ENCODE measurements at regions not wholly inside any gene's neighbourhood (a gene's known extent, or its start where the extent isn't known, plus 50 kb on each side); places are given as distances from the start of the nearest gene placed in this dataset.

DNA sequence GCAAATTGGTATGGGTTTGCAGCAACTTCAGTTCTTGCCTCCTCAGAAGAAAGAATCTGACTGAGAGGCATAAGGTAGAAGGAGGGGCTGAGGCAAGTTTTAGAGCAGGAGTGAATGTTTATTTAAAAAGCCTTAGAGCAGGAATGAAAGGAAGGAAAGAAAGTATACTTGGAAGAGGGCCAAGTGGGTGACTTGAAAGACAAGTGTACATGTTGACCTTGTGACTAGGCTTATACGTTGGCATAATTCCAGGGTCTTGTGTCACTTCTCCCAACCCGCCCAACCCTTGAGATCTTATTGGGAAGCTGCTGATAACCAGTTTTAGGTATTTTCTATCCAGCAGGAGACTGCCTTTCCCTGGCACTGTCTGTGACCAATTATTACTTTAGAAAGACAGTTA is 436.9 kb upstream of the ZNF717 start:
- POLR2A ChIA-PET: no interaction called here
- no peaks in the 10 kb centered on the region for H3K4me1 ChIP-seq (ENCODE audit: insufficient read depth, low read length, poor library complexity, severe bottlenecking)
- H4K20me1 ChIP-seq (ENCODE audit: insufficient read depth, low read length): no peaks in the 10 kb centered on the region
- no peaks in the 10 kb centered on the region for H3K9me3 ChIP-seq (ENCODE audit: low read length)
- no peaks in the 10 kb centered on the region for H3K79me2 ChIP-seq (ENCODE audit: insufficient read depth, low read depth, low read length)
- no peak overlapping the region for H3K4me2 ChIP-seq (ENCODE audit: low read length)
- DNase-seq (ENCODE audit: low spot score): no peak
- no TSS peak for BruUV-seq (replicated peaks)
- H3K4me3 ChIP-seq (ENCODE audit: low read depth, low read length, poor library complexity, severe bottlenecking): no peak overlapping the region
- CTCF ChIA-PET (ENCODE audit: unreplicated experiment): no interaction called here
- intact Hi-C loops (cut with micrococcal nuclease; ENCODE audit: unreplicated experiment): no loop called here
- no peak overlapping the region for H3K27ac ChIP-seq (ENCODE audit: low read depth, low read length, poor library complexity, severe bottlenecking)
- TF ChIP-seq EZH2phosphoT487 (IDR thresholded peaks at IDR 0.05; ENCODE audit: borderline replicate concordance, low read depth, low read length) (no peak), CTCF (conservative IDR thresholded peaks at IDR 0.05; ENCODE audit: low read length) (no peak)
- no peaks in the 10 kb centered on the region for H3K36me3 ChIP-seq (ENCODE audit: insufficient read depth, low read length)
- no peaks in the 10 kb centered on the region for H3K9me2 ChIP-seq (ENCODE audit: insufficient read depth, low read length)
- H2AFZ ChIP-seq (ENCODE audit: low read length): no peak overlapping the region

GRCh38 chr3:76231258-76231657 is 445.9 kb upstream of the ZNF717 start:
- Histone ChIP-seq H3K4me3 (ENCODE audit: low read depth, low read length, poor library complexity, severe bottlenecking) (no peak overlapping the region), H3K4me2 (ENCODE audit: low read length) (no peak overlapping the region), H2AFZ (ENCODE audit: low read length) (no peak overlapping the region), H3K4me1 (ENCODE audit: insufficient read depth, low read length, poor library complexity, severe bottlenecking) (no peaks in the 10 kb centered on the region), H3K79me2 (ENCODE audit: insufficient read depth, low read depth, low read length) (no peaks in the 10 kb centered on the region), H3K27ac (ENCODE audit: low read depth, low read length, poor library complexity, severe bottlenecking) (no peak overlapping the region), H3K9me2 (ENCODE audit: insufficient read depth, low read length) (no peaks in the 10 kb centered on the region), H3K9me3 (ENCODE audit: low read length) (no peaks in the 10 kb centered on the region), H4K20me1 (ENCODE audit: insufficient read depth, low read length) (no peaks in the 10 kb centered on the region), H3K36me3 (ENCODE audit: insufficient read depth, low read length) (no peaks in the 10 kb centered on the region)
- ChIA-PET POLR2A (no interaction called here), CTCF (ENCODE audit: unreplicated experiment) (no interaction called here)
- intact Hi-C loops (cut with micrococcal nuclease; ENCODE audit: unreplicated experiment): no loop called here
- no peak for TF ChIP-seq EZH2phosphoT487 (IDR thresholded peaks at IDR 0.05; ENCODE audit: borderline replicate concordance, low read depth, low read length)
- TF ChIP-seq CTCF (conservative IDR thresholded peaks at IDR 0.05; ENCODE audit: low read length): no peak
- DNase-seq (ENCODE audit: low spot score): no peak
- no TSS peak for BruUV-seq (replicated peaks)

DNA sequence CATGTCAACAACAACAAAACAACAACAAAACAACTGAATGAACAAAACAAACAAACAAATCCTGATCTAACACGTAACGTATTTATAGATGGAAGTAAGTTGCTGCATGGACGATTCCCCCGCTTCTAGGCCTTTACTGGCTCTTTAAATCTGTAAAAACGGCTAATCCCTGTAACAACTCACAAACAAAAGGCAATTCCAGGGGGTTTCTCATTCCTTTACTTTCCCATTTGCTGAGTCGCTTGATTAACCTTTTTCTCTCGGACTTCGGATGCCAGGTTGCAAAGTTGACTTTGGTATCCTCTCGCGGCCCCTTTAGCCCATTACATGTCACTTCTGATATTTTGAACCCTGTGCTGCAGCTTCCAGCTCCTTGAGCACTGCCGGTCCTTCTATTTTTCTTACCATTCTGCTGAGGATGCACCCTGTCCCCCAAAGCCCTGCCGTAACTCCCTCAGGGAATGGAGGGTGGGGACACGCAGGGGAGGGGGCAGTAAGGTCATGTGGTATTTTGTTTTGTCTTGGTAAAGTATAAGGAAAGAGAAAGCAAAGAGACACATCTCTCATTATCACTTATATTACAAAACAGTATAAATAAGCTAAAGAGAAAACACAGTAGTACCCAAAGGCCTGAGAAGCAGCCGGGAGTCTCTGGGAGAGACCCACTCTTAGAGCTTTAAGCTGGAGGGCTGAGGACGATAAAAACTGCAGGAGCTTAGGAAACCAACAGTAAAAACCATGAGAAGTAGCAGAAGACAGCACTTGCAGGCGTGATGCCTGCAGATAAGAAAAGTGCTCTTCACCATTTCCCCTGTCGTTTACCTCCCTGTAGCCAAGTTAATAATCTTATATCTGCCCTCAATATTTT is 457.8 kb upstream of the ZNF717 start:
- no peak for DNase-seq (ENCODE audit: low spot score)
- H3K9me2 ChIP-seq (ENCODE audit: insufficient read depth, low read length): no peaks in the 10 kb centered on the region
- H3K27ac ChIP-seq (ENCODE audit: low read depth, low read length, poor library complexity, severe bottlenecking): no peak overlapping the region
- ChIA-PET POLR2A (no interaction called here), CTCF (ENCODE audit: unreplicated experiment) (no interaction called here)
- no peaks in the 10 kb centered on the region for H3K9me3 ChIP-seq (ENCODE audit: low read length)
- no peaks in the 10 kb centered on the region for H3K36me3 ChIP-seq (ENCODE audit: insufficient read depth, low read length)
- H2AFZ ChIP-seq (ENCODE audit: low read length): no peak overlapping the region
- no peak overlapping the region for H3K4me3 ChIP-seq (ENCODE audit: low read depth, low read length, poor library complexity, severe bottlenecking)
- H3K79me2 ChIP-seq (ENCODE audit: insufficient read depth, low read depth, low read length): no peaks in the 10 kb centered on the region
- no peak overlapping the region for H3K4me2 ChIP-seq (ENCODE audit: low read length)
- TF ChIP-seq EZH2phosphoT487 (IDR thresholded peaks at IDR 0.05; ENCODE audit: borderline replicate concordance, low read depth, low read length): no peak
- no peak for TF ChIP-seq CTCF (conservative IDR thresholded peaks at IDR 0.05; ENCODE audit: low read length)
- no TSS peak for BruUV-seq (replicated peaks)
- no peaks in the 10 kb centered on the region for H4K20me1 ChIP-seq (ENCODE audit: insufficient read depth, low read length)
- intact Hi-C loops (cut with micrococcal nuclease; ENCODE audit: unreplicated experiment): no loop called here
- H3K4me1 ChIP-seq (ENCODE audit: insufficient read depth, low read length, poor library complexity, severe bottlenecking): no peaks in the 10 kb centered on the region
